ENCODE measurements at regions not wholly inside any gene's neighbourhood (a gene's known extent, or its start where the extent isn't known, plus 50 kb on each side); places are given as distances from the start of the nearest gene placed in this dataset.

- intact Hi-C loops (cut with DNase I, micrococcal nuclease) = no loop called here
- TF ChIP-seq CTCF (IDR thresholded peaks at IDR 0.05) = no peak
- Histone ChIP-seq H3K9me3 (no peaks in the 10 kb centered on the region), H3K4me1 (ENCODE audit: low read depth) (no peaks in the 10 kb centered on the region), H3K36me3 (ENCODE audit: low read depth) (no peaks in the 10 kb centered on the region), H3K4me3 (no peak overlapping the region)
- ATAC-seq = no peak
- no peak for DNase-seq
Measured at GRCh38 chr2:104708967-104709366, 144.9 kb upstream of the POU3F3 start.

- intact Hi-C loops (cut with DNase I, micrococcal nuclease) = no loop called here
- Histone ChIP-seq H3K4me1 (ENCODE audit: low read depth) (no peaks in the 10 kb centered on the region), H3K4me3 (no peak overlapping the region), H3K36me3 (ENCODE audit: low read depth) (no peaks in the 10 kb centered on the region), H3K9me3 (no peaks in the 10 kb centered on the region)
- ATAC-seq (no peak), DNase-seq (no peak)
- TF ChIP-seq CTCF (IDR thresholded peaks at IDR 0.05) = no peak
Measured at GRCh38 chr2:104716061-104716460, 137.9 kb upstream of the POU3F3 start.

GRCh38 chr2:104733226-104733943 is 120.5 kb upstream of the POU3F3 start:
- intact Hi-C loops (cut with DNase I, micrococcal nuclease) = no loop called here
- H3K4me3 ChIP-seq = no peak overlapping the region
- no peak for TF ChIP-seq CTCF (IDR thresholded peaks at IDR 0.05)
- DNase-seq (peak in 1 of 3 donors; percentile 31), ATAC-seq (peak; percentile 65)
- H3K9me3 ChIP-seq = no peaks in the 10 kb centered on the region
- no peaks in the 10 kb centered on the region for H3K4me1 ChIP-seq (ENCODE audit: low read depth)
- no peaks in the 10 kb centered on the region for H3K36me3 ChIP-seq (ENCODE audit: low read depth)

- Histone ChIP-seq H3K4me3 (no peak overlapping the region), H3K4me1 (ENCODE audit: low read depth) (no peaks in the 10 kb centered on the region), H3K9me3 (no peaks in the 10 kb centered on the region), H3K36me3 (ENCODE audit: low read depth) (no peaks in the 10 kb centered on the region)
- intact Hi-C loops (cut with DNase I, micrococcal nuclease) = no loop called here
- no peak for ATAC-seq
- DNase-seq = no peak
- no peak for TF ChIP-seq CTCF (IDR thresholded peaks at IDR 0.05)
Measured at GRCh38 chr2:104734937-104735586, 118.9 kb upstream of the POU3F3 start.

GRCh38 chr2:104736026-104736425 is 117.9 kb upstream of the POU3F3 start:
- Histone ChIP-seq H3K4me3 (no peak overlapping the region), H3K4me1 (ENCODE audit: low read depth) (no peaks in the 10 kb centered on the region), H3K9me3 (no peaks in the 10 kb centered on the region), H3K36me3 (ENCODE audit: low read depth) (no peaks in the 10 kb centered on the region)
- TF ChIP-seq CTCF (IDR thresholded peaks at IDR 0.05) = no peak
- ATAC-seq (no peak), DNase-seq (no peak)
- intact Hi-C loops (cut with DNase I, micrococcal nuclease) = no loop called here

All from mucosa of descending colon (tissue), 3 donors.